Fibroblast of skin of scalp (primary cell): ENCODE measurements at regions not wholly inside any gene's neighbourhood (a gene's known extent, or its start where the extent isn't known, plus 50 kb on each side); places are given as distances from the start of the nearest gene placed in this dataset.
"Not testable (repeated sequence)": the region's sequence is repeated elsewhere in the genome, so short reads cannot be mapped to it uniquely, and the experiment has no call there.

Experiments used
- DNase-seq: peaks from one replicate; pipeline ENCODE4 v3.0.0-alpha.2; 2013

DNA sequence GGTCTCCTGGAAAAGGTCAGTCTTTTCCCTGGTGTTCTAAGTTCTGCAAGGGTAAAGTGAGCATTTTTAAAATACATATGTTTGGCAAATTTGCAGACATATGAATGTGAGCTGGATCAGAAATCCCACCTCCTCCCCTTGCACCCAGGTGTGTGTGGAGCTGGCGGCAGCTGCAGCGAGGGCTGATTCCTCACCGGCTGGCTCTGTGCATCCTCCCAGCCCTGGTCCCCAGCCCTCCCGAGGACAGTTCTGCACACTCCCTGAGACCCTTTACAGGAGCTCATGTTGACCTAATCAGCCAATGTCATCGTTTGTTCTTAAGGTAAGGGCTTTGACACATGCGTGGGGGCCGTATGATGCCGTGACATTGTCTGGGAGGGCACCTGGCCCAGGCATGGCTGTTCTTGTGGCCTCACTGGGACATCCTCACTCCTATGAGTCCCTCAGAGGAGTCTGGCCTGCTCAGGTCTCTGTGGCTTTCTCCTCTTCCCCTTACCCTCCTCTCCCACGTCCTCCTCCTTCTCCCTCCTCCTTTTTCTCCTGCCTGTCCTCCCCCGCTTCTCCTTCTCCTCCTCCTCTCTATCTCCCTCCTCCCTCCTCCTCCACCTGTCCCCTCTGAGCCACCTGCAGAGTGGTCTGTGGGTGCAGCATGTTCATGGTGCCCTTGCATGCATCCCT is 289.2 kb upstream of the SFSWAP start:
- no peak for DNase-seq

- no peak for DNase-seq
These were observed 288.7 kb upstream of the SFSWAP start for GRCh38 chr12:131422187-131422520.

DNA sequence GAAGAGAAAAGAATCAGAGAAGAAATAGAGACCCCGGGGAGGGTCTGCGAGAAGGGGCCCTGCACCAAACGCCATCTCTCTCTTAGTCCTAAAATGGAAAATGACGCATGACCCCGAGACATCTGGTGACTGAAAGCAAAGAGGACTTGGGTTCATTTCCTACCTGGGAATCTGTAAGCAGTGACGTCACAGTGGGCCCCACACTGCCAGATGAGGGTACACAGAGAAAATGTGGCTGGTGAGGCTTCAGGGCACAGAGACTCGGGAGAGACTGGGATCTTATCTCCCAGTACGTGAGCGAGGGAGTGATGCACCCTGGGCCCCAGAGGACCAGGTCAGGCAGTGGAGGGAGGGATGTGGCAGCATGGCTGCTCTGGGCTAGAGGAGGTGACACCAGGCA is 288.1 kb upstream of the SFSWAP start:
- DNase-seq: no peak

DNA sequence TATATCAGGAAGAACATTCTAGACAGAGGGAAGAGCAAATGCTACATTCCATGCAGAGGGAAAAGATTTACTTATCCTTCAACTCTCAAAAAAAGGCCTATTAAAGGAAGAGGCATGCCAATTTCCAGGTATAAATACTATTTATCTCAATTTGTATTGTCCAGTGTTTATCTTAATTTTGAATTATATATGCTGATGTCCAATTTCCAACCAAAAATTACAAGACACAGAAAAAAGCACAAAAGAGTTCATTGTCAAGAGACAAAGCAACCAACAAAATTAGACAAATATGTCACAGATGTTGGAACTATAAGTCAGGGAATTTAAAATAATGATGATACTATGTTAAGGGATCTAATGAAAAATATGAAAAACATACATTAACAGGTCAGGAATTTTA is 286.6 kb upstream of the SFSWAP start:
- no peak for DNase-seq

GRCh38 chr12:131425112-131426075 is 285.5 kb upstream of the SFSWAP start:
- no peak for DNase-seq

DNA sequence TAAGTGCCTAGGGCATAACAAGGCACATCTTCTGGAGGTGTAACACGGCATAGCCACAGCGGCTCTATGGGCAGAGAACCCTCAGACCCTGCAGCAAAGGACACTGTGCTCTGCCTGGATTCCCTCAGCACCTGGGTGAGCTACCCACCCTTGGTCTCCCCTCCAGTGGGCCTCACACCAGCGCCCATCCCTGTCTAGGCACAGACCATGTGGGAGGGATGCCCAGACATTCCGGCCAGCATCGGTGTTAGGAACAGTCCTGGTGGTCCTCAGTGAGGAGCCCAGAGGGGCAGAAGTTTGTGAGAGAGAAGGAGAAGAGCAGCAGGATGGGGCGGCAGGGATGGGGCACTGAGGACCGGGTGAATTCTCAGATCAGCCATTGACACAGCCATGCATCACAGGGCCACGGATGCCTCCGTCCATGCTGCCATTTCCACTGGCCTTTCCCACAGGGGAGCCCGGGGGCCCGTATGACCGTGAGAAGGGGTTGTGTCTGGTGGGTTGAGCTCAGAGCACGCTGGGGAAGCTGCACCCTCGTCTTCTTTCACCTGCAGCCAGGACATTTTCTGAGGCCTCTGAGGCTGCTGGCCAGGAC is 282.7 kb upstream of the SFSWAP start:
- no peak for DNase-seq

DNA sequence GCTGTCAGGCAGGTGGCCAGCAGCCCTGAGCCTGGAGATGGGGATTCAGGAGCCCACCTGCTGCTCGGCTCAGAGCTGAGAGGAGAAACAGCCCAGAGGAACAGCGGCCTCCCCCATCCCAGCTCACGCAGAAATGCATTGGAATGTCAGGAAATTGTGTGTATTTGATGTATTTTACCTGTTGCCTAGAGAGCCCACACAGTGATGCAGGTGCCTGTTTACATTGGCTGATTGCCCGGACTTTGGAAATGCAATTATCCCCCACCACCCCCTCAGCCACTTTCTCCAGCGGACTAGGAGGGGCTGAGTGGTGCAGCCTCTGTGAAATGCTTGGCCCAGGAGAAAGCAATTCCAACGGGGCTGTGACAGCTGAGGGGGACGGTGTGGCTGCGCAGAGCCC is 281.7 kb upstream of the SFSWAP start:
- DNase-seq: not testable (repeated sequence)

- DNase-seq: not testable (repeated sequence)
These were observed 281.2 kb upstream of the SFSWAP start for GRCh38 chr12:131429697-131430096.

- DNase-seq: no peak
These were observed 280.6 kb upstream of the SFSWAP start for GRCh38 chr12:131430158-131430742.

GRCh38 chr12:131431126-131431655 is 279.7 kb upstream of the SFSWAP start:
- not testable (repeated sequence) for DNase-seq

DNA sequence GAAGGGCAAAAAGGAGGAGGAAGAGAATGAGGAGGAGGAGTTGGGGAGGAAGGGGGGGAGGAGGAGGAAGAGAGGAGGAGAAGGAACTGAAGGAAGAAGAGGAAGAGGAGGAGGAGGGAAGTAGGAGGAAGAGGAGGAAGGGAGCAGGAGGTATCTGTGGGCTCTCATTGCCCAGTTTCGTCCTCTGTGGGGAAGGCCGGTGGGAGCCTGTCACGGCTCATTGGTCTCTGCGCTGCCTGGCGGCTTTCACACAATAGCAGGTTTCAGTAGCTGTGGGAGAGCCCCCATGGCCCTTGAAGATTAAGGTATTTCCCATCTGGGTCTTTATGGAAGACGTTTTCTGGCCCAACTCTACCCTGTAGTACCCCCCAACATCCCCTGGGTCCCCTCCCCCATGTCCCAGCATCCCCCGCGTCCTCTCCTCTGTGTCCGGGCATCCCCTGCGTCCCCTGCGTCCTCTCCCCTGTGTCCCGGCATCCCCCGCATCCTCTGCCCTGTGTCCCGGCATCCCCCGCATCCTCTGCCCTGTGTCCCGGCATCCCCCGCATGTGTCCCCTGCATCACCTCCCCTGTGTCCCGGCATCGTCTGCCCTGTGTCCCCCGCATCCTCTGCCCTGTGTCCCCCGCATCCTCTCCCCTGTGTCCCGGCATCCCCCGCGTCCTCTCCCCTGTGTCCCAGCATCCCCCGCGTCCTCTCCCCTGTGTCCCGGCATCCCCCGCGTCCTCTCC is 278.2 kb upstream of the SFSWAP start:
- DNase-seq: no peak

- no peak for DNase-seq
These were observed 276.4 kb upstream of the SFSWAP start for GRCh38 chr12:131434208-131435125.

DNA sequence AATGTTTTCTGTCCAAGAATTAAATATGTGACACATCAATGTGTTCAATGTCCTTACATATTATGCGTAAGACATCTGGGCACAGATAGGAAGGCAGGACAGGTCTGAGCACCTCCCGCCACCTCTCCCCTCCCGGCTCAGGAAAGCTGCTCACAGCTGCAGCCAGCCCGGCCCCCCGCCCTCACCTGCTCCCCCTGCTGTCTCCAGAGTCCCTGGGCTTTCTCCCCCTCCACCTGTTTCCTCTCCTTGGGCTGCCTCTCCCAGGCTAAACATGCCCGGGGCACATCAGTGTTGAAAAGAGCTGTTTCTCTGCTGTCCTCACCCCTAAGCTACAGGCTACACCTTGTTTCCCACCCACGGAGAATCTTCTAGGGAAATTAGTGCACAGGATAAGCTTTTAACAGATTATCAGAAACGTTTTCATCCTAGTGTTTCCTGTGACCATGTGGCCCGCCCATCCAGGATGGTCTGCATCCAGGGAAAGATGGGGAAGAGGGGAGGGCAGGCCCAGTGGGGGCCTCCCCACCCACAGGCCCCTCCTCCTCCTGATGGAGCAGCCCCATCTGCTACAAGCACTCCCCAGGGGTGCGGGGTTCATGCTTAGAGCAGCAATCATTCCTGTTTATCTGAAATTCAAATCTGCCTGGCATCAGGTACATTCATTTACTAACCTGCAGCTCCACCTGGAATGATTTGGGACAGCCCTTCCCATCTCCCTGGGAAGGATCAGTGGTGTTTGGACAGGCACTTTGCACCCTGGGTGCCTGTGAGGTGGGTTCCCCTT is 273.8 kb upstream of the SFSWAP start:
- no peak for DNase-seq

GRCh38 chr12:131437706-131438492 is 273.0 kb upstream of the SFSWAP start:
- DNase-seq: no peak

DNA sequence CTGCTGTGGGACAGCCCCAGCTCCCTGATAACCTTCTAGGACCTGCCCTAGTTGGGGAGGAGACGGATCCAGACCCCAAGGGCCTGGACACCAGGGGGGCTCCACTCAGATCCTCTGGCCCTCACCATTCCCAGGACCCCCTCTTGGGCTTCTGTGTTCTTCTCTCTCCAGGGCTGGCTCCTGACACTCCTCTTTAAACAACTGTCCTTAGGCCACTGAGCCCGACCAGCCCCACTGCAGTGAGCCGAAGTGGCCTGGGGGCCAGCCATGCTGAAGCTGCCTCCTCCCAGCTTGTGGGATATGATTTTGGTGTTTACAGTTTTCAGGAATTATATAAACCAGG is 272.4 kb upstream of the SFSWAP start:
- not testable (repeated sequence) for DNase-seq

DNA sequence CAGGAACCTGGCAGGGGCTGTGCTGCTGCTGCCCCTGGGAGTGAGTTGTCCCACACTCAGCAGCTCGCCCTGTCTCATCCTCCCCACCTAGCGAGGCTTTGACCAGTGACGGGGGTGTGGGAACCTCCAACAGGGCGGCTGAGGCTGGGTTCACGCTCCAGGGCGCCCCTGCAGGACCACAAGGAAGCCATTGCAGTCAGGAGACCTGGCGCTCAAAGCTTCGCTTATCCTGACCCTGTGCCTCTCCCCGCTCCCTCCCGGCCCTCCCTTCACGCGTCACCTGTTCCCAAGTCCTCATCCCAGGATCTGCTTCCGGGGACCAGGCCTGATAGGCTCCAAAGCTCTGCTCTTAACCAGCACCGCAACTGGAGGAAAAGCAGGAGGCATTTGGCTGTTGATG is 272.0 kb upstream of the SFSWAP start:
- no peak for DNase-seq

DNA sequence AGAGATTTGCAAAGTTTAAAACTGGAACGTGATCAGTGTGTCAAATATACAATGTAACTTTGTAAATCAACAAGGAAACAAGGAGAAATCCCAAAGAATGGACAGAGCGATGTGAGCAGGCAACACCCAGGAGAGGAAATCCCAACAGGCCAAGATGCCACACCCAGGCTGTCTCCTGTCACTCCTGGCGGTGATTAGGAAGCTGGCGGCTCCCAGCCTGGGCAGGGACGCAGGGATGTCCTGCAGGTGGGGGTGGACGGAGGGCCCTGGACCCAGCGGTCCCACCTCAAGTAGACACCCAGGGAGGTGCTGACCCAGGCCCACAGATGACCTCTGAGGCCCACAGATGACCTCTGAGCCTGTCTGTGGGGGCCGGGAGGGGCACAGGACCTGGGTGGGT is 271.1 kb upstream of the SFSWAP start:
- not testable (repeated sequence) for DNase-seq

GRCh38 chr12:131440209-131441059 is 270.5 kb upstream of the SFSWAP start:
- DNase-seq: not testable (repeated sequence)

GRCh38 chr12:131441060-131441396 is 269.9 kb upstream of the SFSWAP start:
- DNase-seq: no peak
